ENCODE measurements at regions not wholly inside any gene's neighbourhood (a gene's known extent, or its start where the extent isn't known, plus 50 kb on each side); places are given as distances from the start of the nearest gene placed in this dataset.
"Not testable (repeated sequence)": the region's sequence is repeated elsewhere in the genome, so short reads cannot be mapped to it uniquely, and the experiment has no call there.

- not testable (repeated sequence) for TF ChIP-seq CTCF, POLR2A (IDR thresholded peaks at IDR 0.05)
Measured at GRCh38 chr2:95774322-95775192, 182.8 kb downstream of the TRIM43 start.
